HuH-7 (cell line): ENCODE measurements at regions not wholly inside any gene's neighbourhood (a gene's known extent, or its start where the extent isn't known, plus 50 kb on each side); places are given as distances from the start of the nearest gene placed in this dataset.

Source experiments
- DNase-seq: peaks from one replicate; pipeline ENCODE4 v3.0.0; 2011; ENCODE audit warnings: low spot score

GRCh38 chr9:135030566-135031226 is 56.8 kb upstream of the OLFM1 start:
- no peak for DNase-seq

GRCh38 chr9:135032041-135032835 is 55.2 kb upstream of the OLFM1 start:
- no peak for DNase-seq

DNA sequence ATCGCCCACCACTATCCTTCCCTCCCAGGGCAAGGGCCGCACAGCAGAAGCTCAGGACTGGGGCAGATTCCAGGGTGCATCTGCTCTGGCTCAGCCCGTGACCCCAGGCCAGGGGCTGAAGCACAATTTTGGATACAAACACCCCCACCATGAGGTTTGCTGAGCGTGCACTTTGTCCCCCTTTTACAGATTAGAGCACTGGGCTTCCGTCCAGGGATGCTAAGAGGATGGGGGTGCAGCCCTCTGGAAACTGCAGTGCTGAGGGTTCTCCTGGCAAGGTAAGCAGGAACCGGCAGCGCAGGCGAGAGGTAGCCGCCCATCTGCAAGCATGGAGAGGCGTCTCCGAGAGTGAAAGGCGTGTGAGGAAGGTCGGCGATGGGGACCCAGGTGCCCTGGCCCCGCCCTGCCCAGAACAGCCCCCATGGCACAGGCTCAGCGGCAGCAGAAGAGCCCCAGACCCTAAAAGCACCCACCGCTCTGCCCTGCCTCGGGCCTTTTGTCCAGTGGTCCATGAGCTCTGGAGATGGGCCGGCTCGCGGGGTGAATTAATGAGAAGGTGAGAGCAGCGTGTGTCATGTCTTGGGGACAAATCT is 54.5 kb upstream of the OLFM1 start:
- DNase-seq = no peak

DNA sequence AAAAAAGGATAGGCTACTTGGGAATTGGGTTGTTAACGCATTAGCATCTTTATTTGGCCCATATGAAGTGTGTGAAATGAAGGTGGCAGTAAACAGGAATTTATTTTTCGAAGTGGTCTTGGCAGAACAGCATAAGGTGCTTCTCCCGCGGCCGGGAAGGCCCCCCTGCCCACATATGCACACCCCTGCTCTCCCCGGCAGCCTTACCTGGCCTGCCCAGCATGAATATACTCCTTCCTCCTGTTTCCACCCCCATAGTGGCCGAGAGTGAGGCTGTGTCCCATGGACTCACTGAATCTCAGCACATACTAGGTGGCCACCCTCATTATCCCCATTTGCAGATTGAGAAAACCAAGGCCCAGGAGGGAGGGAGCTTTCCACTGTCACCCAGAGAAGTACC is 54.0 kb upstream of the OLFM1 start:
- no peak for DNase-seq

- no peak for DNase-seq
These were observed 53.4 kb upstream of the OLFM1 start for GRCh38 chr9:135034106-135034505.

DNA sequence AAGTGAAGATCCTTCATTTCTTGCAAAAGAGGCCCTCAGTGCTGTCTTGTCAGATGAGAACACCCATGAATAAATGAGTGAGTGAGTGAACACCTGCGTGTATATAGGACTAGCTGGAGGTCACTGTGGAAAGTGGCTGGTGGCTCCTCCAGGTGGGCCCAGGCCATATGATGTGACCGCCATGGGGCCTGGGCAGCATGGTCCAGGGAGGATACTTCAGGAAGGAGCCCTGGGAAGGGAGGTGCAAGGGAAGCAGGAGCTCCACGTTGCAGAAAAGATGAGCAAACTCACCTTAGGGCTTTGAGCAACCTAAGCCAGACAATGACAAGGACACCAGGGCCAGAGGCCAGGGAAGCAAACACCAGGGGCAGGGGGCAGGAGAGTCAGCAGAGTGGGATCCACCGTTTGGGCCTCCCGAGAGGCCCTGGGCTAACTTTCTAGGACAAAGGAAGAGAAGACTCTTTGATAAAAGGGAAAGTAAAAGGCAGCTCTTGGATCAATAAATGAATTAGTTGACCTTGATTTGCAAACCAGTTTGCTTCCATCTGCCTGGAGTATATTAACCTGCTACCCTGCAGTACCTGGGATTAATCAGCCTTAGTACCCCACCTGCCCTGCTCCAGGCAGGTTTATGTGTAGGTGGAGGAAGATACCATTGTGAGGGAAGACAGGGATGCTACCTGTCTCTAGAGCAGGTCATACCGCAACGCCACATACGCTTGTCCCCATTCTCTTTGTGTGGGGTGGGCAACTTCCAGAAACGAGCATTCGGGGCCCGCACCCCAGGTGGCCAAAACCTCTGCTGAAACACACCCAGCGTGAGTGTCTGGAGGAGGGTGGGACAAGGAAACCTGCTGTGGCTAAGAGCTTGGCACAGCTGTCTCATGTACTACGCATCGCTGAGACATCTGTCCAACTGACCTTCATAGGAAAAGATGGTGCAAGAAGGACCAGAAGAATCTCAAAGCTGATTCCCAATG is 51.4 kb upstream of the OLFM1 start:
- no peak for DNase-seq

GRCh38 chr9:135036861-135037465 is 50.5 kb upstream of the OLFM1 start:
- DNase-seq = no peak

- DNase-seq = no peak
These were observed 49.8 kb upstream of the OLFM1 start for GRCh38 chr9:135037521-135038250.
